Mucosa of descending colon (tissue), 3 donors: ENCODE measurements at regions not wholly inside any gene's neighbourhood (a gene's known extent, or its start where the extent isn't known, plus 50 kb on each side); places are given as distances from the start of the nearest gene placed in this dataset.

Experiments
- ATAC-seq: fragments of 200-7000 bp; cut with Tn5 transposase; one replicate; pipeline ENCODE4 v1.9.1; 2020; ENCODE audit warnings: mild to moderate bottlenecking, moderate library complexity
- DNase-seq, 3 donors: peaks; one replicate each; pipeline ENCODE4 v3.0.0-alpha.2; 2020
- H3K36me3 ChIP-seq: fragments of 200-600 bp; one replicate; pipeline ENCODE4 v1.8.0; 2021; ENCODE audit warnings: low read depth, mild to moderate bottlenecking
- H3K4me1 ChIP-seq: fragments of 200-600 bp; one replicate; pipeline ENCODE4 v1.8.0; 2021; ENCODE audit warnings: low read depth, mild to moderate bottlenecking
- H3K4me3 ChIP-seq: fragments of 200-600 bp; one replicate; pipeline ENCODE4 v1.8.0; 2021; ENCODE audit warnings: mild to moderate bottlenecking
- H3K9me3 ChIP-seq: fragments of 200-600 bp; one replicate; pipeline ENCODE4 v1.8.0; 2021; ENCODE audit warnings: mild to moderate bottlenecking
- CTCF ChIP-seq: fragments of 200-600 bp; IDR thresholded peaks from one replicate; pipeline ENCODE4 v1.8.0; 2022; ENCODE audit warnings: antibody characterized with exemption, mild to moderate bottlenecking
- intact Hi-C, 2 donors: fragments of 100-400 bp; cut with DNase I in 1 of 2; cut with micrococcal nuclease in 1 of 2; formaldehyde crosslinking; loops; one replicate each; pipeline versions ENCODE4 v1.11.0 to v1.11.1; 2022; cut with DNase I, micrococcal nuclease
- donor health status: DM: no; HTN: no; CAD: no; lungs with moderate emphysema.
- donor health status: DM: no; HTN: no; CAD: no.
- donor health status: DM: no; HTN: yes; CAD: no.

GRCh38 chr11:112367461-112367860 lies 106.8 kb upstream of the PLET1 start:
- no peak for DNase-seq
- Histone ChIP-seq H3K4me1 (no peaks in the 10 kb centered on the region), H3K9me3 (no peaks in the 10 kb centered on the region), H3K4me3 (no peak overlapping the region), H3K36me3 (no peaks in the 10 kb centered on the region)
- ATAC-seq, result no peak
- TF ChIP-seq CTCF, result no peak
- intact Hi-C loops, result no loop called here

DNA sequence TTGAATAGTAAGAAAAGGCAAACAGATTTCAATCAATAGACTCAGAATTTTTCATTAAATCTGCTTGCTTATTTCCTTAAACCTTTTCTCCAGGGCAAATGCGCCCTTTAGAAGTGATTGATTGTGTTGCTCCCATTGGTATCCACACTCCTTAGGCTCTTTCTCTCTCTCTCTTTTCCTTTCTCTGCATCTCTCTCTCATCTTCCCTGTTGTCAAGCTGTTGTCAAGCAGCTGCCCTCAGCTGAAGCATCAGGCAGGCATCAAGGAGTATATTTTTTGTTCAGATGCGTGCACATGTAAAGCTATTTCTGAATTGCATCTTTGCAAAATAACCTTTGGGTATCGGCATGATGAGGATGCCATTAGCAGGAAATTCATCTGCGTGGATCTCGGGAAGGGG lies 107.2 kb upstream of the PLET1 start:
- no peak overlapping the region for H3K4me3 ChIP-seq
- DNase-seq (no peak), ATAC-seq (no peak)
- no peaks in the 10 kb centered on the region for H3K36me3 ChIP-seq
- no peak for TF ChIP-seq CTCF
- no peaks in the 10 kb centered on the region for H3K4me1 ChIP-seq
- no peaks in the 10 kb centered on the region for H3K9me3 ChIP-seq
- intact Hi-C loops, result no loop called here

DNA sequence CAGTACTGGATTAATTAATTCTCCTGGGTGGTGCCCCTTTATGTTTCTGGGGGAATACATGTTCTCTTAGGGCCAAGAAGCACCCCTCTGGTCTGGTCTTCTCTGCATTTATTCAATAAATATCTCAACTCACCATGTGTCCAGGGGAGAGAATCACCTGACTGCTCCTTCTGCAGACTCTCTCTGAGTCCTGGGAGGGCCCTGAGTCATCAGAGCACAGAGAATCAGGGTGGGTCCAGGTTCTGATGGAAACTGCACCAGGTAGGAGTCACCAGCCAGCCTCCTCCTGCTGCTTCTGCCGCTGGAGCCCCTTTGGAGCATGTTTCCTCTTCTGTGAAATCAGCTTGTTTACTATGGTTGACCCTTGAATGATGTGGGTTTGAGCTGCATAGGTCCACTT lies 107.7 kb upstream of the PLET1 start:
- Histone ChIP-seq H3K4me3 (no peak overlapping the region), H3K36me3 (no peaks in the 10 kb centered on the region), H3K9me3 (no peaks in the 10 kb centered on the region), H3K4me1 (no peaks in the 10 kb centered on the region)
- intact Hi-C loops, result no loop called here
- TF ChIP-seq CTCF, result no peak
- DNase-seq, result no peak
- ATAC-seq, result no peak

DNA sequence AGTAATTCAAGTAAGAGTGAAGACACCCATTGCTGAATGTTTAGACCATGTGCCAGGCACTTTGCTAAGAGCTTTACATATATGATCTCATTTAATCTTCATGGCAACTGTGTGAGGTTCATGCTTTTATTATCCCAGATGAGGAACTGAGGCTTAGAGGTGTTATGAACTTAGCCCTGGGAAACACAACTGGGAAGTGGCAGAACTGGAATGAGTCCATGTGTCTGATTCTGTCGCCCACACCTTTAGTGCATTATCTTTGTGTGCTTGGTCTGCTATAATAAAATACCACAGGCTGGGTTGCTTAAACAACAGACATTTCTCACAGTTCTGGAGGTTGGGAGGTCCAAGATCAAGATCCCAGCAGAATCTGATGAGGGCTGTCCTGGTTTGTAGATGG lies 108.7 kb upstream of the PLET1 start:
- ATAC-seq (peak; percentile 62), DNase-seq (no peak)
- no peak overlapping the region for H3K4me3 ChIP-seq
- no peak for TF ChIP-seq CTCF
- H3K9me3 ChIP-seq, result no peaks in the 10 kb centered on the region
- H3K36me3 ChIP-seq, result no peaks in the 10 kb centered on the region
- intact Hi-C loops, result no loop called here
- H3K4me1 ChIP-seq, result no peaks in the 10 kb centered on the region

GRCh38 chr11:112369916-112370315 lies 109.3 kb upstream of the PLET1 start:
- intact Hi-C loops, result no loop called here
- H3K36me3 ChIP-seq, result no peaks in the 10 kb centered on the region
- no peaks in the 10 kb centered on the region for H3K9me3 ChIP-seq
- DNase-seq, result no peak
- no peak for ATAC-seq
- H3K4me3 ChIP-seq, result no peak overlapping the region
- no peak for TF ChIP-seq CTCF
- no peaks in the 10 kb centered on the region for H3K4me1 ChIP-seq

GRCh38 chr11:112374486-112375140 lies 114.0 kb upstream of the PLET1 start:
- no peaks in the 10 kb centered on the region for H3K9me3 ChIP-seq
- TF ChIP-seq CTCF, result no peak
- H3K4me1 ChIP-seq, result no peaks in the 10 kb centered on the region
- H3K4me3 ChIP-seq, result no peak overlapping the region
- intact Hi-C loops, result no loop called here
- ATAC-seq, result no peak
- no peak for DNase-seq
- H3K36me3 ChIP-seq, result no peaks in the 10 kb centered on the region
